HepG2 (cell line): ENCODE measurements at regions not wholly inside any gene's neighbourhood (a gene's known extent, or its start where the extent isn't known, plus 50 kb on each side); places are given as distances from the start of the nearest gene placed in this dataset.

Experiments used
- ATAC-seq: fragments of 200-7000 bp; cut with Tn5 transposase; 3 replicates; pipeline ENCODE4 v1.9.1; 2020; ENCODE audit warnings: mild to moderate bottlenecking, moderate library complexity
- BruUV-seq: library from RNA; stranded (reverse); fragments of 400-500 nt; replicated peaks from 2 replicates; lab custom pipeline; 2021; lab: Mats Ljungman, UMichigan
- CTCF ChIA-PET: fragments of 300-600 bp; formaldehyde crosslinking; extraction: SDS; loops from one replicate; lab custom pipeline; 2021; ENCODE audit warnings: low total read pairs, inconsistent platforms, low intra/inter-chr PET ratio; lab: Yijun Ruan, JAX
- POLR2A ChIA-PET: fragments of 350-600 bp; sonication (Branson Sonifier 250); formaldehyde crosslinking; loops from one replicate; lab custom pipeline; 2020; ENCODE audit warnings: antibody characterized with exemption, inconsistent platforms; lab: Yijun Ruan, JAX
- DNase-seq: peaks from one replicate; pipeline ENCODE4 v3.0.0-alpha.2; 2015; ENCODE audit warnings: low spot score
- FAIRE-seq: peaks from 3 replicates; lab custom pipeline; 2011; peaks lifted over from hg19 to GRCh38; lab: Jason Lieb, UNC
- H2AFZ ChIP-seq: one replicate; pipeline ENCODE4 v1.6.1; 2011; ENCODE audit warnings: low read length, inconsistent platforms
- H3K27ac ChIP-seq: fragments of 300-600 bp; 3 replicates; pipeline ENCODE4 v1.8.0; 2011; ENCODE audit warnings: mixed run types, mild to moderate bottlenecking, mixed read lengths, low read length, inconsistent platforms; ENCODE audit not compliant: insufficient read depth; ENCODE audit errors: extremely low read length
- H3K27me3 ChIP-seq, 2 experiments: fragments of 200-600 bp in 1 of 2; 2 replicates in 1 of 2; 3 replicates in 1 of 2; pipeline versions ENCODE4 v1.6.0 to v1.8.0; 2011; ENCODE audit warnings: low read length in 2 of 2, mild to moderate bottlenecking in 2 of 2, moderate library complexity in 2 of 2, inconsistent platforms in 1 of 2; ENCODE audit not compliant: insufficient read depth in 2 of 2, control insufficient read depth in 1 of 2
- H3K36me3 ChIP-seq, 2 experiments: fragments of 200-600 bp in 1 of 2; replicated peaks in 1 of 2; 2 replicates in 1 of 2; 3 replicates in 1 of 2; pipeline versions ENCODE4 v1.5.1 to v1.8.0; 2011; ENCODE audit warnings: low read length in 2 of 2, inconsistent platforms in 1 of 2; ENCODE audit not compliant: insufficient read depth in 2 of 2, control insufficient read depth in 1 of 2
- H3K4me1 ChIP-seq: 2 replicates; pipeline ENCODE4 v1.5.1; 2012; ENCODE audit warnings: low read length, inconsistent platforms; ENCODE audit not compliant: insufficient read depth
- H3K4me2 ChIP-seq: 2 replicates; pipeline ENCODE4 v1.6.0; 2011; ENCODE audit warnings: low read depth, low read length, inconsistent platforms
- H3K4me3 ChIP-seq, 3 experiments: fragments of 200-600 bp in 1 of 3; sonication (generic), shearing (Covaris generic) in 1 of 3; replicated peaks in 1 of 3; 2 replicates each; pipeline ENCODE4 v1.5.1; 2011 to 2016; ENCODE audit warnings: low read length in 3 of 3, inconsistent platforms in 2 of 3, low read depth in 2 of 3, mild to moderate bottlenecking in 2 of 3, control low read depth in 1 of 3, mixed read lengths in 1 of 3; ENCODE audit not compliant: insufficient read depth in 1 of 3
- H3K79me2 ChIP-seq: one replicate; pipeline ENCODE4 v1.6.1; 2011; ENCODE audit warnings: low read length, inconsistent platforms; ENCODE audit not compliant: insufficient read depth
- H3K9ac ChIP-seq: 2 replicates; pipeline ENCODE4 v1.6.0; 2011; ENCODE audit warnings: mild to moderate bottlenecking, low read depth, low read length, inconsistent platforms; ENCODE audit not compliant: insufficient read depth
- H3K9me3 ChIP-seq: 2 replicates; pipeline ENCODE4 v1.5.1; 2012; ENCODE audit warnings: mild to moderate bottlenecking, low read length
- H4K20me1 ChIP-seq: 2 replicates; pipeline ENCODE4 v1.6.0; 2011; ENCODE audit warnings: inconsistent platforms, mild to moderate bottlenecking, low read length, moderate library complexity; ENCODE audit not compliant: insufficient read depth
- GFI1 ChIP-seq: sonication (generic); formaldehyde crosslinking; IDR thresholded peaks from 2 replicates; pipeline ENCODE4 v1.5.0; 2020; ENCODE audit warnings: missing genetic modification reagents, mild to moderate bottlenecking, borderline replicate concordance
- MYPOP ChIP-seq: sonication (generic); formaldehyde crosslinking; IDR thresholded peaks from 2 replicates; pipeline ENCODE4 v1.8.1; 2023; ENCODE audit warnings: mild to moderate bottlenecking, moderate library complexity, missing genetic modification reagents
- NFAT5 ChIP-seq: sonication (generic); formaldehyde crosslinking; IDR thresholded peaks from 2 replicates; pipeline ENCODE4 v1.4.0; 2020; ENCODE audit warnings: missing genetic modification reagents
- TOPORS ChIP-seq: sonication (generic); formaldehyde crosslinking; IDR thresholded peaks from 2 replicates; pipeline ENCODE4 v1.8.0; 2023; ENCODE audit warnings: mild to moderate bottlenecking, missing genetic modification reagents
- ZFP41 ChIP-seq: sonication (generic); formaldehyde crosslinking; IDR thresholded peaks from 2 replicates; pipeline ENCODE4 v1.4.0; 2020; ENCODE audit warnings: mild to moderate bottlenecking, missing genetic modification reagents, borderline replicate concordance
- ZMYM4 ChIP-seq: sonication (generic); formaldehyde crosslinking; IDR thresholded peaks from 2 replicates; pipeline ENCODE4 v1.8.1; 2023; ENCODE audit warnings: mild to moderate bottlenecking, missing genetic modification reagents
- ZNF629 ChIP-seq: sonication (generic); formaldehyde crosslinking; conservative IDR thresholded peaks from 2 replicates; pipeline ENCODE4 v1.5.0; 2020; ENCODE audit warnings: missing genetic modification reagents
- ZNF678 ChIP-seq: sonication (generic); formaldehyde crosslinking; IDR thresholded peaks from 2 replicates; pipeline ENCODE4 v1.4.0; 2020; ENCODE audit warnings: mild to moderate bottlenecking, missing genetic modification reagents
- WGBS: methylation state at CpG from one replicate; pipeline ENCODE4 v1.1.6; 2017; ENCODE audit warnings: low lambda C conversion rate; 5-methylcytosine and 5-hydroxymethylcytosine counted together
- in situ Hi-C: cut with HindIII; loops from 2 replicates; pipeline ENCODE4 v1.10.0; 2017; ENCODE audit warnings: low pct_unique_long_range_greater_than_20kb; ENCODE audit not compliant: extremely low pct_ligation_motif_present
- intact Hi-C: fragments of 100-400 bp; cut with micrococcal nuclease; formaldehyde crosslinking; loops from one replicate; pipeline ENCODE4 v1.10.0; 2022; ENCODE audit not compliant: unreplicated experiment

DNA sequence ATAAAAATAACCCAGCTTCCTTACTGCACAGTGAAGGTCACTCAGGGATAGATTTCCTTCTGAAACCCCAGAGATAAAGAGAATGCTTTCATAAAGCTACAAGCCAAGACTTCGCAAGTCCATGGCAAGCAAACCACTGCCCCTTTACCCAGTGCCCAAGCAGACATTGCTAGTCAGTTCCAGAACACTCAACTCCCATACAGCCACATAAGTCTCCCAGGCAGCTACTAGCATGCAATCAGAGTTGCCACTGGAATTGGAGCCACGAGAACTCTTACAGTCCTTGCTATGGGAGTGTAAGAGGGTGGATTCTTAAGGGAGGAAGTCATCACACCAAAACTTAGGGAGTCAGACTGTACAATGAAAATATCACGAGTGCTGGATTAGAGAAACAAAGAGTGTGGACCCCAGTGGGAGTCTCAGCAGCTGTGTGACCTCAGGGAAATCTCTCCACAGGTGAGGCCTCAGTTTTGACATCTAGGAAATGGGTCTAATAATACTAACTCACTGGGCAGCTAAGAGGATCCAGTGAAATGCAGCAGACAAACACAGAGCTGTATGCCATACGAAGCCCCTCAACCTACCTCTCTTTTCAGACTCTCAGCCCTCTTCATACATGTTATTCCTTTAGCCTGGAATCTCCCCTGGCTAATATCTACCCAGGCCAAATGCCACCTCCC is 526.6 kb downstream of the MN1 start:
- ChIA-PET CTCF (no interaction called here), POLR2A (no interaction called here)
- WGBS, result 4% methylated on average over 4 of the region's 4 CpGs
- H3K9me3 ChIP-seq, result no peaks in the 10 kb centered on the region; the same call in 1 of the 2 replicates
- H4K20me1 ChIP-seq, result no peaks in the 10 kb centered on the region
- H3K36me3 ChIP-seq, result no peaks in the 10 kb centered on the region
- DNase-seq, result no peak
- in situ Hi-C loops (no loop called here), intact Hi-C loops (no loop called here)
- no peak overlapping the region for H3K9ac ChIP-seq
- no peaks in the 10 kb centered on the region for H3K79me2 ChIP-seq
- H3K27ac ChIP-seq, result no peak overlapping the region
- no peak for ATAC-seq
- TF ChIP-seq MYPOP (CRISPR knock-in tag) (no peak), ZMYM4 (CRISPR knock-in tag) (no peak), TOPORS (CRISPR knock-in tag) (no peak), NFAT5 (CRISPR knock-in tag) (no peak), ZFP41 (CRISPR knock-in tag) (no peak), ZNF629 (peak; percentile 62), GFI1 (CRISPR knock-in tag) (no peak), ZNF678 (CRISPR knock-in tag) (no peak)
- H3K4me1 ChIP-seq, result no peaks in the 10 kb centered on the region
- no peak for FAIRE-seq
- no peak overlapping the region for H3K4me2 ChIP-seq
- BruUV-seq, result no TSS peak
- H2AFZ ChIP-seq, result no peak overlapping the region
- no peaks in the 10 kb centered on the region for H3K27me3 ChIP-seq
- no peak overlapping the region for H3K4me3 ChIP-seq
